OCI-LY3 (cell line): ENCODE measurements at regions not wholly inside any gene's neighbourhood (a gene's known extent, or its start where the extent isn't known, plus 50 kb on each side); places are given as distances from the start of the nearest gene placed in this dataset.
A peak's percentile ranks its signal among the peaks of the same experiment; 100 is the strongest.
"Not testable (repeated sequence)": the region's sequence is repeated elsewhere in the genome, so short reads cannot be mapped to it uniquely, and the experiment has no call there.

Source experiments
- H2AFZ ChIP-seq: fragments of 200-600, 300-600 bp; shearing (Covaris generic); 2 replicates; pipeline ENCODE4 v1.6.0; 2014; ENCODE audit warnings: antibody characterized with exemption, low read depth, low read length
- H3K27ac ChIP-seq: fragments of 200-600, 300-600 bp; sonication (generic); 2 replicates; pipeline ENCODE4 v1.5.1; 2014; ENCODE audit warnings: mild to moderate bottlenecking, low read length, moderate library complexity, mixed read lengths
- H3K27me3 ChIP-seq: fragments of 200-600, 300-600 bp; sonication (generic); 2 replicates; pipeline ENCODE4 v1.6.1; 2014; ENCODE audit warnings: low read depth, low read length, mixed read lengths
- H3K36me3 ChIP-seq: fragments of 200-600, 300-600 bp; sonication (generic); replicated peaks from 2 replicates; pipeline ENCODE3; 2014; ENCODE audit warnings: low read depth, low read length, mixed read lengths
- H3K4me1 ChIP-seq: fragments of 300-600, 200-600 bp; sonication (generic); 2 replicates; pipeline ENCODE4 v1.6.1; 2014; ENCODE audit warnings: low read length, mixed read lengths
- H3K4me2 ChIP-seq: fragments of 200-600, 300-600 bp; sonication (generic); 2 replicates; pipeline ENCODE4 v1.6.1; 2014; ENCODE audit warnings: low read length, mixed read lengths
- H3K4me3 ChIP-seq: fragments of 300-600, 200-600 bp; sonication (generic); 2 replicates; pipeline ENCODE4 v1.5.1; 2014; ENCODE audit warnings: antibody characterized with exemption, mild to moderate bottlenecking, low read length, moderate library complexity
- H3K79me2 ChIP-seq: fragments of 300-600, 200-600 bp; shearing (Covaris generic); 2 replicates; pipeline ENCODE4 v1.6.1; 2014; ENCODE audit warnings: mild to moderate bottlenecking, low read length, mixed read lengths
- H3K9ac ChIP-seq: fragments of 300-600, 200-600 bp; shearing (Covaris generic); 2 replicates; pipeline ENCODE4 v1.6.0; 2014; ENCODE audit warnings: mild to moderate bottlenecking, low read length, moderate library complexity
- H3K9me3 ChIP-seq: fragments of 200-600, 300-600 bp; shearing (Covaris generic); 2 replicates; pipeline ENCODE4 v1.6.1; 2014; ENCODE audit warnings: low read length, mixed read lengths; ENCODE audit not compliant: insufficient read depth
- H4K20me1 ChIP-seq: fragments of 200-600, 300-600 bp; sonication (generic); 2 replicates; pipeline ENCODE4 v1.6.1; 2016; ENCODE audit warnings: low read length, mixed read lengths; ENCODE audit not compliant: insufficient read depth
- CTCF ChIP-seq: fragments of 200-600, 300-600 bp; sonication (generic); IDR thresholded peaks from 2 replicates; pipeline ENCODE4 v1.5.1; 2014; ENCODE audit warnings: antibody characterized with exemption, low read length, low read depth
- EZH2phosphoT487 ChIP-seq: fragments of 200-600 bp; shearing (Covaris generic); IDR thresholded peaks from 2 replicates; pipeline ENCODE4 v1.6.1; 2018; ENCODE audit warnings: antibody characterized with exemption, mixed run types, low read depth

GRCh38 chr13:86914757-86915156 lies 756.4 kb upstream of the SLITRK5 start:
- no peaks in the 10 kb centered on the region for H4K20me1 ChIP-seq
- H2AFZ ChIP-seq: no peak overlapping the region
- H3K4me3 ChIP-seq: no peak overlapping the region
- H3K4me2 ChIP-seq: no peak overlapping the region
- H3K9me3 ChIP-seq: no peaks in the 10 kb centered on the region
- no peaks in the 10 kb centered on the region for H3K36me3 ChIP-seq
- no peak overlapping the region for H3K9ac ChIP-seq
- TF ChIP-seq CTCF: no peak
- TF ChIP-seq EZH2phosphoT487: no peak
- H3K79me2 ChIP-seq: no peaks in the 10 kb centered on the region
- H3K27me3 ChIP-seq: no peaks in the 10 kb centered on the region
- H3K4me1 ChIP-seq: no peaks in the 10 kb centered on the region
- H3K27ac ChIP-seq: no peak overlapping the region

GRCh38 chr13:86917438-86917837 lies 753.7 kb upstream of the SLITRK5 start:
- not testable (repeated sequence) for H3K4me2 ChIP-seq, H3K9ac ChIP-seq, H2AFZ ChIP-seq, H3K9me3 ChIP-seq, H3K79me2 ChIP-seq, H3K4me1 ChIP-seq, H3K27ac ChIP-seq, H3K36me3 ChIP-seq, H3K4me3 ChIP-seq, H4K20me1 ChIP-seq, H3K27me3 ChIP-seq

GRCh38 chr13:86918682-86919081 lies 752.5 kb upstream of the SLITRK5 start:
- H3K4me2 ChIP-seq: no peak overlapping the region
- H3K27me3 ChIP-seq: no peaks in the 10 kb centered on the region
- no peaks in the 10 kb centered on the region for H3K79me2 ChIP-seq
- no peak overlapping the region for H2AFZ ChIP-seq
- H3K9me3 ChIP-seq: no peaks in the 10 kb centered on the region
- H3K9ac ChIP-seq: no peak overlapping the region
- no peaks in the 10 kb centered on the region for H3K36me3 ChIP-seq
- no peaks in the 10 kb centered on the region for H3K4me1 ChIP-seq
- TF ChIP-seq EZH2phosphoT487: no peak
- no peak for TF ChIP-seq CTCF
- no peak overlapping the region for H3K27ac ChIP-seq
- no peaks in the 10 kb centered on the region for H4K20me1 ChIP-seq
- no peak overlapping the region for H3K4me3 ChIP-seq

GRCh38 chr13:86920961-86921360 lies 750.2 kb upstream of the SLITRK5 start:
- Histone ChIP-seq H3K9ac (no peak overlapping the region), H3K4me3 (no peak overlapping the region), H3K27me3 (no peaks in the 10 kb centered on the region), H3K4me1 (no peaks in the 10 kb centered on the region), H4K20me1 (no peaks in the 10 kb centered on the region), H2AFZ (no peak overlapping the region), H3K9me3 (no peaks in the 10 kb centered on the region), H3K79me2 (no peaks in the 10 kb centered on the region), H3K27ac (no peak overlapping the region), H3K36me3 (no peaks in the 10 kb centered on the region), H3K4me2 (no peak overlapping the region)
- no peak for TF ChIP-seq CTCF
- TF ChIP-seq EZH2phosphoT487: no peak

GRCh38 chr13:86922936-86923335 lies 748.2 kb upstream of the SLITRK5 start:
- H4K20me1 ChIP-seq: no peaks in the 10 kb centered on the region
- no peak overlapping the region for H3K27ac ChIP-seq
- no peaks in the 10 kb centered on the region for H3K79me2 ChIP-seq
- H3K27me3 ChIP-seq: no peaks in the 10 kb centered on the region
- H3K4me2 ChIP-seq: no peak overlapping the region
- H3K9me3 ChIP-seq: no peaks in the 10 kb centered on the region
- peak overlapping the region; percentile 63 for H2AFZ ChIP-seq
- no peaks in the 10 kb centered on the region for H3K36me3 ChIP-seq
- no peak overlapping the region for H3K4me3 ChIP-seq
- no peaks in the 10 kb centered on the region for H3K4me1 ChIP-seq
- TF ChIP-seq CTCF: no peak
- no peak for TF ChIP-seq EZH2phosphoT487
- no peak overlapping the region for H3K9ac ChIP-seq

GRCh38 chr13:86926916-86927315 lies 744.3 kb upstream of the SLITRK5 start:
- H3K4me3 ChIP-seq, H3K27me3 ChIP-seq, H3K79me2 ChIP-seq, H3K9ac ChIP-seq, H2AFZ ChIP-seq, H3K36me3 ChIP-seq, H3K4me1 ChIP-seq, H4K20me1 ChIP-seq, H3K27ac ChIP-seq, H3K4me2 ChIP-seq, H3K9me3 ChIP-seq: not testable (repeated sequence)
